Pulmonary artery endothelial cell (primary cell): ENCODE measurements at regions not wholly inside any gene's neighbourhood (a gene's known extent, or its start where the extent isn't known, plus 50 kb on each side); places are given as distances from the start of the nearest gene placed in this dataset.

Experiments
- DNase-seq: peaks from one replicate; pipeline ENCODE4 v3.0.0-alpha.2; 2011; ENCODE audit warnings: low read depth, low spot score

GRCh38 chr5:159385536-159385935 is 55.2 kb upstream of the IL12B start:
- no peak for DNase-seq

DNA sequence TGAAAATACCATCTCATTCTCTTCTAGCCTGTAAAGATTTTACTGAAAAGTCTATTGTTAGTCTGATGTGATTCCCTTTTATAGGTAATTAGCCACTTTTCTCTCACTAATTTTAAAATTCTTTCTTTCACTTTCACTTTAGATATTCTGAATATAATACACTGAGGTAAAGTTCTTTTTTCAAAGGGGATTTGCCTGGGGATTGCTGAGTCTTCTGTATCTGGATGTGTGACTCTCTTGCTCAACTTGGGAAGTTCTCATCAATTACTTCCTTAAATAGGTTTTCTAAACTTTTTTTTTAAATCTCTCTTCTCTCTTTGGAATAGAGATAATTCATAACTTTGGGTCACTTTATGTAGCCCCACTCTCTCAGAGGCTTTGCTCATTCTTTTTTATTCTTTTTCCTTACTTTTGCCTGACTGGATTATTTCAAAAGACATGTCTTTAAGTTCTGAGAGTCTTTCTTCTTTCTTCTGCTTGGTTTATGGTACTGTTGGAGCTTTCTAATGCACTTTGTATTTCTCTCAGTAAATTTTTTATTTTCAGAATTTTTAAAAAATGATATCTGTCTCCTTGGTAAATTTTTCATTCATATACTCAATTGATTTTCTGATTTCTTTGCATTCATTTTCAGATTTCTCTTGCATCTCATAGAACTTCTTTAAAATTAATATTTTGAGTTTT is 55.9 kb upstream of the IL12B start:
- no peak for DNase-seq

GRCh38 chr5:159392871-159393270 is 62.6 kb upstream of the IL12B start:
- DNase-seq: no peak

DNA sequence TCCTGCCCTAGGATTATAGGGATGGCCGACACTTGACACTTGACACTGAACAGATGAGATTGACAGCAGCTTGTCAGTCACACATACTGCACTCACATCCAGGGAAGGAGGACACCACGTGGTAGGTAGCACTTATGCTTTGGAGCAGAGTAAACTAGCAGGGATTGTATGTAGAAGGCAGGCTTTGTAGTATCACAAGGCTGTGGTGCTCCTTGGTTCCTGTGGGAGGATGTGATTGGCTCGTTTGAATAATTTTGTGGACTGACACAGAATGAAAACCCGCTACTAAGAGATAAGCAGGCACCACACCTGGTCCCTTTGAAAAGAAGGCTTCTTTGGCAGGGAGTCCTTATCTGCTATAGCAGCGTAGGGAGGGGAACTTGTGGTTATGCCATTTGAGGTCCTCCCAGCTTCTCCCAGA is 63.6 kb upstream of the IL12B start:
- no peak for DNase-seq

DNA sequence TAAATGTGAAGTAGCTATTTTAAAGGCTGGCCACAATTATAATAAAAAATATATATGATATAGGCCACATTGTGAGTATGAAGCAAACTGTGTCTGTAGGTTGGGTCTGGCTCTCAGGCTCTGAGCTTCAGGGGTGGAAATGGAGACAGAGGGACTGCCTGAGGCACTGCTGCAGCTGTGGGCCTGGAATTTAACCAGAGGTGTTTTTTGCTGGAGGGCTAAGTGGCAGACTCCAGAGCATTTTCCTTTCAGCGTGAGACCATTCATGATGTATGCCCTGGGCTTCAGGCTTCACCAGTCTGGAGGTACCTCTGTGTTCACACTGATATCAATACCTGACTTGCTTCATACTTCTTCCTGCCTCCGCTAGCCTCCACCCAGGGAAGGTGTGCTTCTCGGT is 64.9 kb upstream of the IL12B start:
- DNase-seq: no peak

DNA sequence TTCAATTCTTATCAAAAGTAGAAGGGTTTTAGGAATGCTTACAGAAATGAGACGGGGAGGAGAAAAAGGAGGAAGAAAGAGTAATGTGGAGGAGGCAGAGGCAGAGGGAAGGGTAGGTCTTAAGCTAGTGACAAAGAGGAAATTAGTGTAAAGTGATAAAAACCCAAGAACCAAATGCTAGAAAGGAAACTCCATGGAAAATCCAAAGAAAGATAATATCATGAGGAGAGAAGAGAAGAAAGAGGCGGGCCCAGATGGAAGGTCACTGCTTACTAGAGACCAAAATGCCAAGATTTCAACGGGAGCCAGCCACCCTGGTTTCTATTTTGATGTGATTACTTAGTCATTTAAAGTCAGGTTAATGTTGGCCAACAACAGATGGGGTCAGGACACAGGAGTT is 68.6 kb upstream of the IL12B start:
- no peak for DNase-seq

DNA sequence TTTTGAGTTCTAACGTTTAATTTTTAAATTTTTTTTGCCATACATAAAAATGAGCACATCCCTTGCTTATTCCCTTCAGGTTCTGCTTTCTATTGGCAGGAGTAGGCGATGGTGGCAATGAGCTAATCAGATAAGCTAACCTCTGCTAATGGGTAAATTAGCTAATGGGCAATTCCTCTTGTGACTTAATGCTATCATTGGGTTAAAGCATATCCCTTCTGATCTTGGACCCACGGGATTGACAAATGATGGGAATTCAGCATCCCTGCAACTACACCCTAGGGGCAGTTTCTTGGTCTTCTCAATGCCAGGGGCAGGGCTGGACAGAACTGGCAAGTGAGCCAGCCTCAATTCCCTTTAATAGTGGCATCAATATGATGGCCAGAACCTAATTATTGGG is 70.2 kb upstream of the IL12B start:
- DNase-seq: no peak

GRCh38 chr5:159402311-159402710 is 72.0 kb upstream of the IL12B start:
- DNase-seq: no peak

GRCh38 chr5:159402856-159403255 is 72.6 kb upstream of the IL12B start:
- no peak for DNase-seq

GRCh38 chr5:159403906-159404681 is 73.8 kb upstream of the IL12B start:
- no peak for DNase-seq

DNA sequence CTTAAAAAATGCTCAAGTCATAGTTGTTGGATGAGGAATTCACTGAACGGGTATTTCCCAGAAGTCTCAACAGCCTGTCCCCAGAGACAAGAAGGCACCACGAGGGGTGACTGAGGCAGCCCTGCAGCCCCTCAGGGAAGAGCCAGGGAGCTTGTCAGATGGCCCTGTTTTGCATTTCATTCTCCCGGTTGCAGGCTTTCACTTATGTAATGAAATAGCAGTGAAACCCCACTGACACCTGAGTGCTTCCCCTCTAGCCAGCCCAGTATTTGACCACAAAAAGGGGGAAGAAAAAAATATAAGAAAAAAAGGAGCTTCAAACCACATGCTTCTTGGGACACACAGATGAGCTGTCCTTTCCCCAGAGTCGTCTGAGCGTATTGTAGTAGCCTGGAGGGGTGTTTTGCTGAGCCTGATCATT is 75.3 kb upstream of the IL12B start:
- no peak for DNase-seq

DNA sequence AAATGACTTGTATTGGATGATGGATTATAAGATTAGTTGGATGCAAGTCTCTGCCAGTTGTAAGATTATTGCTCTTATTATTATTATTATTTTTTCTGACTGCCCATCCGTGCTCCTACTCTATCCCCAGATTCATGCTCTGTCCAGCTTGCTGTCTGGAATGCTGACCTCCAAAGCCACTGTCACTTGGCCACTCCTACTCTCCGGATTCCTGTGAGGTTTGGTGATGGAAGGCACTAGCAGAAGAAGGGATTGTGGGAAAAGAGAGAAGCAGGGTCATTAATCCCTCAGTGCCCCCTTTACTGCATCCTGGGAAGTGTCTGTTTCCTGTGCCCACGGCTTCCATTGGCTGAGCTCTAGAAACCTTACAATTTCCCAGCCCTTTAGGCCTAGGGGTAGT is 76.3 kb upstream of the IL12B start:
- DNase-seq: no peak

DNA sequence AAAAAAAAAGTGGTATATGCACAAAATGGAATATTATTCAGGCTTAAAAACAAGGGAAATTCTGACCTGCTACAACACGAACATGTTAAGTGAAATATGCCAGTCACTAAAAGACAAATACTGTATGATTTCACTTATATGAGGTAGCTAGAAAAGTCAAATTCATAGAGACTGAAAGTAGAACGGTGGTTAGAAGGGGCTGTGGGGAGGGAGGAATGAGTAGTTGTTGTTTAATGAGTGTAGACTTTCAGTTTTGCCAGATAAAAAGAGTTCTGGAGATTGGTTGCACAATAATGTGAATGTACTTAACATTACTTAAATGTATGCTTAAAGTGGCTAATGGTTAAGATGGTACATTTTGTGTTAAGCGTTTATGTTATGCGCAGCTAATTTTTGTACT is 79.5 kb upstream of the IL12B start:
- no peak for DNase-seq

DNA sequence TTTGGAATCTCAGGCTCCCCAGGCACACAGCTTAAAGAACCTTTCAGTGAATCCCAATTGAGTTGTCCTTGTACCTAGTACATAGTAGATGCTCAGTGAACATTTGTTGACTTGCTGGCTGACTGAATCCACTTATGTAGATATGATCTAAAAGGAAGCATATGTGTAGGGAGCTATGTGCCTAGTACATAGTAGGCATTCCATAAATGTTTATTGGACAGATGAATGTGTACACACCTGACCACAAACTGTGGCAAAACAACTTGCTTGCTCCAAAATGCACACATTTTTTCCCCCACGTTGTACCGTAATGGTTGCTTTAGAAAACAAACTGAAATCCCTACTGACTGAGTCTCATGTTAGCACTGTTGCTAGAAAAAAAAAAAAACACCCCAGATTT is 80.2 kb upstream of the IL12B start:
- DNase-seq: no peak

GRCh38 chr5:159411115-159411514 is 80.8 kb upstream of the IL12B start:
- DNase-seq: no peak

GRCh38 chr5:159412284-159413046 is 82.2 kb upstream of the IL12B start:
- DNase-seq: no peak

DNA sequence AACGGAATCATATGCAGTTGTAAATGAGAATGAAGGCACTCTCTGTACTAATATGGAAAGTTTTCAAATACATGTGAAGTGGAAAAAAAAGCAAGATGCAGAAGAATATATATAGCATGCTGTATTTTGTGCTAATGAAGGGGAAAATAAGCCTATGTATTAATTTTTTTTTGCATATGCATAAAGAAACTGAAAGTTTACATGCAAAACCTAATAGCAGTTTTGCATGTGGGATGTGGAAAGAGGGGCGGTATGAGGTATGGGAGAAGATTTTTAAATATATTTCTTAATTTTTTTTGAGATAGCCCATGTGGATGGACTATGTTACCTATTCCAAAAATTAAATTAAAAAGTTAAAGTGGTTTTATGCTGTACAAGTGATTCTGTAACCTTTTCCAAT is 83.7 kb upstream of the IL12B start:
- DNase-seq: no peak

- no peak for DNase-seq
These were observed 85.1 kb upstream of the IL12B start for GRCh38 chr5:159415301-159415937.

GRCh38 chr5:159416438-159416837 is 86.2 kb upstream of the IL12B start:
- no peak for DNase-seq

DNA sequence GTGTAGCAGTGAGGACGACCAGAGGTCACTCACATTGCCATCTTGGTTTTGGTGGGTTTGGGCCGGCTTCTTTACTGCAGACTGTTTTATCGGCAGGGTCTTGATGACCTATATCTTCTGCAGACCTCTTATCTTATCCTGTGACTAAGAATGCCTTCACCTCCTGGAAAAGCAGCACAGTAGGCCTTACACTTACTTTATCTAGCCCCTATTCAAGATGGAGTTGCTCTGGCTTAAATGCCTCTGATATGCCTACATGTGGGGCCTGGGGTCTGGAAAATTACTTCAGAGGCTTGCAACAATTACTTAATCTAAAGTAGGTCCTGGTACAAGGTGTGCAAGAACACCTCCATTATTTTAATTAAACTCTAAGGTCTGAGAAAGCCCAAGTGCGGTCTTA is 86.9 kb upstream of the IL12B start:
- DNase-seq: no peak

GRCh38 chr5:159419576-159419975 is 89.3 kb upstream of the IL12B start:
- DNase-seq: no peak

DNA sequence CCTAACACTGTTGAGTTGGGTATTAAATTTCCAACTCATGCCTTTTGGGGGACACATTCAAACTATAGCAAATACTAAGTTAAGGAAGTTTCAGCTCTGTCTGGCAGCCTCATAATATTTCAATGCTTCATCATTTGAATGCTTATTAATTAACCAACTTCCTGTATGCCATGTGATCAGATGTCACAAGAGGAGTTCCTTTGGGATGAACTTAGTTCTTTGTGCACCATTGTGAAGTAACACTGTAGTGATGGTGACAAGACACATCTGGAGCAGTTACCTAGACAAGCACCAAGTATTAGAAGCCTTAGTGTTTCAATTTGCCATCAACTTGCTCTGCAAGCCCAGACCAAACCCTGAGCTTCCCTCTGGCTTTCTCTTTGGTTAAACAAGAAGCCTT is 90.7 kb upstream of the IL12B start:
- DNase-seq: no peak
